Osteocyte (in vitro differentiated cells): ENCODE measurements at regions not wholly inside any gene's neighbourhood (a gene's known extent, or its start where the extent isn't known, plus 50 kb on each side); places are given as distances from the start of the nearest gene placed in this dataset.

Source experiments
- DNase-seq: peaks from one replicate; pipeline ENCODE4 v3.0.0; 2021; ENCODE audit warnings: mixed read lengths; ENCODE audit not compliant: unreplicated experiment; ENCODE audit errors: extremely low spot score
- H3K27ac Mint-ChIP-seq: one replicate; pipeline ENCODE4 v1.8.0; 2021; ENCODE audit warnings: mild to moderate bottlenecking, mixed read lengths; ENCODE audit not compliant: unreplicated experiment
- H3K27me3 Mint-ChIP-seq: one replicate; pipeline ENCODE4 v1.8.0; 2021; ENCODE audit warnings: mixed read lengths; ENCODE audit not compliant: unreplicated experiment
- H3K36me3 Mint-ChIP-seq: one replicate; pipeline ENCODE4 v1.8.0; 2021; ENCODE audit warnings: mixed read lengths; ENCODE audit not compliant: unreplicated experiment
- H3K4me1 Mint-ChIP-seq: one replicate; pipeline ENCODE4 v1.8.0; 2021; ENCODE audit warnings: mixed read lengths; ENCODE audit not compliant: unreplicated experiment
- H3K4me3 Mint-ChIP-seq: one replicate; pipeline ENCODE4 v1.8.0; 2021; ENCODE audit warnings: mild to moderate bottlenecking, moderate library complexity, mixed read lengths; ENCODE audit not compliant: unreplicated experiment
- H3K9me3 Mint-ChIP-seq: one replicate; pipeline ENCODE4 v1.8.0; 2021; ENCODE audit warnings: mixed read lengths; ENCODE audit not compliant: unreplicated experiment
- TF ChIP-seq, protein P1 (sequence below): fragments of 200-600 bp; sonication (generic); IDR thresholded peaks from 2 replicates; pipeline ENCODE4 v1.5.0; 2021; ENCODE audit warnings: antibody characterized with exemption, mild to moderate bottlenecking, moderate library complexity

DNA sequence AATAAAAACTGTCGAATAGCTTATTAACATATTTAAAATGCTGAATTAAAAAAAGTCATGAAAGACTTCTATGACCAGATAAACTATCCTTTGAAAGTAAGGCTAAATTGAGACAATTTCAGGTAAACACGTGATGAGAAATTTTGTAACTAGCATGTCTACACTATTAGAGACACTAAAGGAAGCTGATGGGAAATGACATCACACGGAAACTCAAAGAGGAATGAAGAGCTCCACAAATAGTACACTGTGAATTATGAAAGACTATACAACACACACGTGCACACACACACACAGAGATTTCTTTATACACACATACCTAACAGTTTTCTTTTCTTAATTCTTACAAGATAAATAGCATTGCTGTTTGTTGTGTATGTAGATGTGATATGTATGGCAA lies 70.9 kb upstream of the PLA2G4A start:
- DNase-seq, result no peak
- Mint-ChIP-seq H3K4me3 (no peak overlapping the region), H3K36me3 (no peaks in the 10 kb centered on the region), H3K4me1 (peaks cover 5% of the 10 kb centered on the region), H3K27me3 (no peaks in the 10 kb centered on the region), H3K9me3 (no peaks in the 10 kb centered on the region), H3K27ac (no peak overlapping the region)
- TF ChIP-seq, protein P1, sequence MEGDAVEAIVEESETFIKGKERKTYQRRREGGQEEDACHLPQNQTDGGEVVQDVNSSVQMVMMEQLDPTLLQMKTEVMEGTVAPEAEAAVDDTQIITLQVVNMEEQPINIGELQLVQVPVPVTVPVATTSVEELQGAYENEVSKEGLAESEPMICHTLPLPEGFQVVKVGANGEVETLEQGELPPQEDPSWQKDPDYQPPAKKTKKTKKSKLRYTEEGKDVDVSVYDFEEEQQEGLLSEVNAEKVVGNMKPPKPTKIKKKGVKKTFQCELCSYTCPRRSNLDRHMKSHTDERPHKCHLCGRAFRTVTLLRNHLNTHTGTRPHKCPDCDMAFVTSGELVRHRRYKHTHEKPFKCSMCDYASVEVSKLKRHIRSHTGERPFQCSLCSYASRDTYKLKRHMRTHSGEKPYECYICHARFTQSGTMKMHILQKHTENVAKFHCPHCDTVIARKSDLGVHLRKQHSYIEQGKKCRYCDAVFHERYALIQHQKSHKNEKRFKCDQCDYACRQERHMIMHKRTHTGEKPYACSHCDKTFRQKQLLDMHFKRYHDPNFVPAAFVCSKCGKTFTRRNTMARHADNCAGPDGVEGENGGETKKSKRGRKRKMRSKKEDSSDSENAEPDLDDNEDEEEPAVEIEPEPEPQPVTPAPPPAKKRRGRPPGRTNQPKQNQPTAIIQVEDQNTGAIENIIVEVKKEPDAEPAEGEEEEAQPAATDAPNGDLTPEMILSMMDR, result no peak

- H3K27ac Mint-ChIP-seq, result no peak overlapping the region
- H3K4me1 Mint-ChIP-seq, result no peaks in the 10 kb centered on the region
- no peak for DNase-seq
- no peaks in the 10 kb centered on the region for H3K9me3 Mint-ChIP-seq
- no peak overlapping the region for H3K4me3 Mint-ChIP-seq
- TF ChIP-seq, protein P1, result no peak
- H3K27me3 Mint-ChIP-seq, result no peaks in the 10 kb centered on the region
- H3K36me3 Mint-ChIP-seq, result no peaks in the 10 kb centered on the region
Measured at GRCh38 chr1:186754542-186755145, 74.1 kb upstream of the PLA2G4A start.

DNA sequence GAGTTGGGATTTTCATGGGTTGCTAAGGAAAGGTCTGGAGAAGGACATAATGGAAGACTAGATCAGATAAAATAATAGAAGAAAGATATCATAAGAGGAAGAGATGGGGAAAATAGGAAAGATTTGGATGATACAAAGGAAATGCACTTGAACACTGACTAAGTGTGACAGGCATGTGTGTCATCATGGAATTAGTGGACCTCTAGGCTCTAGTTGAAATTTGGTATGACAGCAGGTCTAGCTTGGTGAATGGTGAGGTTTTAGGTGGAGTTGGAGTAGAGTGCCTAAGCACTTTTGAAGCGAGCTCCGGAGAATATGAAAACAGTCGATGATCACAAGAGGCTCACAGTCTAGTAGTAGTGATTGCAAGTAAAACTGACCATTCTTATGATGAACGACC lies 73.0 kb upstream of the PTGS2 start:
- TF ChIP-seq, protein P1, result no peak
- no peaks in the 10 kb centered on the region for H3K9me3 Mint-ChIP-seq
- no peak for DNase-seq

DNA sequence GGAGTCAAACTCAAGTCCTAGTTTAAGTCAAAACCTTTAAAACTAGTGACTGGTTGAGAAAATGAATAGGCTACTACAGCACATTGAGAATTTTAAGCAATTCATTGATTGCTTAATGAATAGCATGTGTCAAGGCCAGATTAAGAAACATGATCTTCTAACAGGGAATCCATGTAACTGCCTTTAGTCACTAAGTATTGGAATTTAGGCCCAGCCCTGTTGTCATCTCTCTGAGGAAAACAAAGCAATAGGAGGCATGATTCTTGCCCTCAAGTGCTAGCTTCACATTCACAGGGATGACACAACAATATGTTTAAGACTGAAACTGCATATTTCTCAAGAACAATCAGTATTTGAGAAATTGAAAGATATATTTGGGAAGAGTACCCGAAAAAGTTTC lies 70.0 kb upstream of the PTGS2 start:
- H3K27me3 Mint-ChIP-seq, result no peaks in the 10 kb centered on the region
- TF ChIP-seq, protein P1, result no peak
- DNase-seq, result no peak
- no peaks in the 10 kb centered on the region for H3K9me3 Mint-ChIP-seq
- H3K4me3 Mint-ChIP-seq, result no peak overlapping the region
- no peak overlapping the region for H3K27ac Mint-ChIP-seq
- no peaks in the 10 kb centered on the region for H3K4me1 Mint-ChIP-seq
- no peaks in the 10 kb centered on the region for H3K36me3 Mint-ChIP-seq

More for the DNA sequence above, 73.0 kb upstream of the PTGS2 start:
- no peaks in the 10 kb centered on the region for H3K4me1 Mint-ChIP-seq
- no peaks in the 10 kb centered on the region for H3K27me3 Mint-ChIP-seq
- H3K36me3 Mint-ChIP-seq, result no peaks in the 10 kb centered on the region
- no peak overlapping the region for H3K27ac Mint-ChIP-seq
- no peak overlapping the region for H3K4me3 Mint-ChIP-seq

DNA sequence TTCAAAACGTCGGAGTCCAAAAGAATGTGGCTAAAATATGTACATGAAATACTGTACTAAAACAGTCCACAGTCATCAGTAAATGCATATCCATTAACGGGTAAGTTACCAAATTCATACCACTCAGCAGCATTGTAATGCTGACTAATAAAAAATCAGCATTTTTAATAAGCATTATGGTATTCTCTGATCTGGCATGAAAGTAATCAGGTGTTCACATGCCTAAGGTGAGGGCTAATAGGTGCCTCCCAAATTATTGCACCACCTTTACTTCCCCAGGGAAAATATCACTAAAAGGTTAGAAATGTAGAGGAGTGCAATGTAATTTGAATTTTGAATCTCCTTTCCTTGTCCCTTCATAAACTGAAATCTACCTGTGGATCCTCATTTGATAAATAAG lies 69.6 kb upstream of the PTGS2 start:
- no peak for DNase-seq
- Mint-ChIP-seq H3K27me3 (no peaks in the 10 kb centered on the region), H3K36me3 (no peaks in the 10 kb centered on the region), H3K4me1 (no peaks in the 10 kb centered on the region), H3K4me3 (no peak overlapping the region), H3K27ac (no peak overlapping the region), H3K9me3 (no peaks in the 10 kb centered on the region)
- TF ChIP-seq, protein P1, result no peak
